Stomach (tissue), 4 donors: ENCODE measurements at regions not wholly inside any gene's neighbourhood (a gene's known extent, or its start where the extent isn't known, plus 50 kb on each side); places are given as distances from the start of the nearest gene placed in this dataset.

Experiments
- EP300 ChIP-seq: sonication (generic); formaldehyde crosslinking; IDR thresholded peaks from one replicate; pipeline ENCODE4 v1.6.1; 2017; ENCODE audit warnings: antibody characterized with exemption
- POLR2A ChIP-seq, 4 donors: fragments of 450-650 bp; IDR thresholded peaks; one replicate each; pipeline ENCODE4 v1.6.1; 2016; ENCODE audit warnings: antibody characterized with exemption in 4 of 4, control low read depth in 2 of 4, mild to moderate bottlenecking in 1 of 4, moderate library complexity in 1 of 4
- POLR2AphosphoS5 ChIP-seq, 3 donors: sonication (generic); formaldehyde crosslinking; IDR thresholded peaks; one replicate each; pipeline ENCODE4 v1.6.1; 2016; ENCODE audit warnings: antibody characterized with exemption in 3 of 3
- TF ChIP-seq, protein P1 (sequence below), 7 experiments: fragments of 450-650 bp in 4 of 7; fragments of 200-600 bp in 3 of 7; sonication (generic) in 3 of 7; IDR thresholded peaks; one replicate each; pipeline ENCODE4 v1.5.1; 2016 to 2019; ENCODE audit warnings: antibody characterized with exemption in 7 of 7, control low read depth in 2 of 7, mild to moderate bottlenecking in 1 of 7

GRCh38 chr7:125681508-125681907 lies 751.9 kb upstream of the POT1 start:
- TF ChIP-seq, protein P1, sequence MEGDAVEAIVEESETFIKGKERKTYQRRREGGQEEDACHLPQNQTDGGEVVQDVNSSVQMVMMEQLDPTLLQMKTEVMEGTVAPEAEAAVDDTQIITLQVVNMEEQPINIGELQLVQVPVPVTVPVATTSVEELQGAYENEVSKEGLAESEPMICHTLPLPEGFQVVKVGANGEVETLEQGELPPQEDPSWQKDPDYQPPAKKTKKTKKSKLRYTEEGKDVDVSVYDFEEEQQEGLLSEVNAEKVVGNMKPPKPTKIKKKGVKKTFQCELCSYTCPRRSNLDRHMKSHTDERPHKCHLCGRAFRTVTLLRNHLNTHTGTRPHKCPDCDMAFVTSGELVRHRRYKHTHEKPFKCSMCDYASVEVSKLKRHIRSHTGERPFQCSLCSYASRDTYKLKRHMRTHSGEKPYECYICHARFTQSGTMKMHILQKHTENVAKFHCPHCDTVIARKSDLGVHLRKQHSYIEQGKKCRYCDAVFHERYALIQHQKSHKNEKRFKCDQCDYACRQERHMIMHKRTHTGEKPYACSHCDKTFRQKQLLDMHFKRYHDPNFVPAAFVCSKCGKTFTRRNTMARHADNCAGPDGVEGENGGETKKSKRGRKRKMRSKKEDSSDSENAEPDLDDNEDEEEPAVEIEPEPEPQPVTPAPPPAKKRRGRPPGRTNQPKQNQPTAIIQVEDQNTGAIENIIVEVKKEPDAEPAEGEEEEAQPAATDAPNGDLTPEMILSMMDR (IDR thresholded peaks at IDR 0.05) = no peak
- TF ChIP-seq POLR2AphosphoS5 (IDR thresholded peaks at IDR 0.05) (no peak), EP300 (no peak), POLR2A (IDR thresholded peaks at IDR 0.05) (no peak)
